Common myeloid progenitor, CD34-positive (primary cell): ENCODE measurements at regions not wholly inside any gene's neighbourhood (a gene's known extent, or its start where the extent isn't known, plus 50 kb on each side); places are given as distances from the start of the nearest gene placed in this dataset.
A peak's percentile ranks its signal among the peaks of the same experiment; 100 is the strongest.

Source experiments
- CTCF ChIA-PET: fragments of 350-600 bp; sonication (Branson Sonifier 250); formaldehyde crosslinking; loops from one replicate; lab custom pipeline; 2021; ENCODE audit warnings: antibody characterized with exemption; lab: Charles Lee
- POLR2A ChIA-PET: fragments of 350-600 bp; sonication (Branson Sonifier 250); formaldehyde crosslinking; loops from one replicate; lab custom pipeline; 2021; ENCODE audit warnings: antibody characterized with exemption; lab: Charles Lee
- DNase-seq, 3 donors: peaks; one replicate each; pipeline versions ENCODE4 v3.0.0 to v3.0.0-alpha.2; 2013
- H3K27ac ChIP-seq, 2 experiments: 1 replicate in 1 of 2; 2 replicates in 1 of 2; pipeline ENCODE4 v1.7.0; 2013; ENCODE audit warnings: inconsistent platforms in 2 of 2, low read length in 2 of 2, mild to moderate bottlenecking in 2 of 2, low read depth in 1 of 2, moderate library complexity in 1 of 2; ENCODE audit not compliant: severe bottlenecking in 2 of 2, insufficient read depth in 1 of 2, poor library complexity in 1 of 2
- H3K27me3 ChIP-seq, 5 experiments: replicated peaks in 2 of 5; 1 replicate in 3 of 5; 2 replicates in 2 of 5; pipeline versions ENCODE4 v1.6.1 to v1.7.0; 2013; ENCODE audit warnings: low read length in 4 of 5, mild to moderate bottlenecking in 2 of 5, moderate library complexity in 2 of 5, inconsistent platforms in 1 of 5; ENCODE audit not compliant: insufficient read depth in 5 of 5, control insufficient read depth in 4 of 5
- H3K36me3 ChIP-seq, 4 experiments: 1 replicate in 2 of 4; 2 replicates in 2 of 4; pipeline versions ENCODE4 v1.6.1 to v1.7.0; 2013; ENCODE audit warnings: low read length in 3 of 4, control low read depth in 1 of 4, mild to moderate bottlenecking in 1 of 4; ENCODE audit not compliant: control insufficient read depth in 4 of 4, insufficient read depth in 4 of 4
- H3K4me1 ChIP-seq, 4 experiments: 1 replicate in 3 of 4; 2 replicates in 1 of 4; pipeline versions ENCODE4 v1.6.1 to v1.7.1; 2013; ENCODE audit warnings: low read length in 3 of 4, mild to moderate bottlenecking in 3 of 4, control low read depth in 1 of 4, inconsistent platforms in 1 of 4, moderate library complexity in 1 of 4; ENCODE audit not compliant: control insufficient read depth in 4 of 4, insufficient read depth in 4 of 4; ENCODE audit errors: control extremely low read depth in 1 of 4
- H3K4me3 ChIP-seq, 7 experiments: 1 replicate in 4 of 7; 2 replicates in 3 of 7; pipeline versions ENCODE4 v1.5.1 to v1.7.0; 2013; ENCODE audit warnings: mild to moderate bottlenecking in 7 of 7, low read length in 6 of 7, moderate library complexity in 6 of 7, inconsistent platforms in 2 of 7, low read depth in 2 of 7, control low read depth in 1 of 7; ENCODE audit not compliant: insufficient read depth in 4 of 7, control insufficient read depth in 1 of 7; ENCODE audit errors: extremely low read depth in 1 of 7
- H3K9me3 ChIP-seq, 5 experiments: 1 replicate in 4 of 5; 2 replicates in 1 of 5; pipeline versions ENCODE4 v1.6.1 to v1.7.1; 2013; ENCODE audit warnings: low read length in 4 of 5, mild to moderate bottlenecking in 2 of 5, inconsistent platforms in 1 of 5, low read depth in 1 of 5, moderate library complexity in 1 of 5; ENCODE audit not compliant: control insufficient read depth in 4 of 5, insufficient read depth in 2 of 5; ENCODE audit errors: control extremely low read depth in 1 of 5
- WGBS: methylation state at CpG from one replicate; pipeline ENCODE4 v1.1.5; 2013; ENCODE audit not compliant: insufficient coverage; 5-methylcytosine and 5-hydroxymethylcytosine counted together

GRCh38 chr14:40417777-40418401 lies 985.7 kb upstream of the FBXO33 start:
- DNase-seq: peak; percentile 2 to 44 (median 14)

GRCh38 chr14:40416565-40416964 lies 984.3 kb upstream of the FBXO33 start:
- no peak for DNase-seq
- Histone ChIP-seq H3K27me3 (peaks cover 0 to 2% (median 0%) of the 10 kb centered on the region in 5 experiments), H3K36me3 (no peaks in the 10 kb centered on the region), H3K9me3 (no peaks in the 10 kb centered on the region), H3K4me3 (no peak overlapping the region), H3K27ac (no peak overlapping the region), H3K4me1 (no peaks in the 10 kb centered on the region)
- WGBS: 100% methylated on average over 1 of the region's 2 CpGs
- CTCF ChIA-PET: interaction anchor here (1.2 kb wide), 1 partner anchor 9 kb away, joined by 4 read pairs; no protein-coding TSS in a partner anchor
- POLR2A ChIA-PET: no interaction called here

More at GRCh38 chr14:40417777-40418401, 985.7 kb upstream of the FBXO33 start:
- CTCF ChIA-PET: interaction anchor here (1.3 kb wide), 1 partner anchor 1183 kb away, joined by 4 read pairs; no protein-coding TSS in a partner anchor
- no peaks in the 10 kb centered on the region for H3K36me3 ChIP-seq
- no peaks in the 10 kb centered on the region for H3K9me3 ChIP-seq
- peak overlapping the region in 2 of 7 experiments; percentile 40 to 60 for H3K4me3 ChIP-seq
- H3K27me3 ChIP-seq: peaks cover 0 to 2% (median 0%) of the 10 kb centered on the region in 5 experiments
- H3K27ac ChIP-seq: no peak overlapping the region
- no peaks in the 10 kb centered on the region for H3K4me1 ChIP-seq
- POLR2A ChIA-PET: no interaction called here
- WGBS: 50% methylated on average over 5 of the region's 6 CpGs

DNA sequence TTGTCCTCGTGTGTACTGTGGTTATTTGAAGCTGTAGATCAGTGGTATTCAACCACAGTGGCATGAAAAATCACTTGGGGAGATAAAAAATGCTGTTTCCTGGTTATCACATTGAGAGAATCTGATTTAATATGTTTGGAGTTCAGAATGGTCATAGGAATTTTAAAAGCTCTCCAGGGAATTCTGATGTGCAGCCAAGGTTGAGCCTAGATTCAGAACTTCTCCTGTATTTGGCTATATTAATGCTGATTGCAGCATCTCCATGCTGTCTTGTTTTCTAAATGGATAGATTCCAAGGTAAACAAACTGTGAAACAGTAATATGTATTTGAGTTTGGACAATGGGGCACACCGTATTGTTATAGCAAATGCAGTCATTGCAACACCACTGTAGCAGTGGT lies 982.2 kb upstream of the FBXO33 start:
- no peak overlapping the region for H3K27ac ChIP-seq
- WGBS: 79% methylated on average over 2 of the region's 2 CpGs
- POLR2A ChIA-PET: no interaction called here
- CTCF ChIA-PET: no interaction called here
- H3K9me3 ChIP-seq: no peaks in the 10 kb centered on the region
- DNase-seq: no peak
- H3K4me1 ChIP-seq: no peaks in the 10 kb centered on the region
- H3K27me3 ChIP-seq: no peaks in the 10 kb centered on the region
- H3K36me3 ChIP-seq: no peaks in the 10 kb centered on the region
- no peak overlapping the region for H3K4me3 ChIP-seq

DNA sequence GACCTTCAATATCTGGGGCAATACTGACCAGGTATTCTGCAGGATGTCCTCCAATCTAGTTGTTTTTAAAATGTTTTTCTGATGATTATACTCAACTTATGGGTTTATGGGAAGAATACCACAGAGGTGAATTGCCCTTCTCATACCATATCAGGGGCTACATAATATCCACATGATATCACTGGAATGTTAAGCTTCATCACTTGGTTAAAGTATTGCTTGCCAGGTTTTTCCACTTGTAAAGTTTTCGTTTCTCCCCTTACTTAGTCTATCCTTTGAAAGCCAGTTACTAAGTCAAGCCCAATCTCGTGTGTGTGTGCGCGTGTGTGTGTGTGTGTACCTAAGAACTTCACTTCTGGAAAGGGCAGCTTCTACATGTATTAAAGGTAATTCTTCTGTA lies 980.9 kb upstream of the FBXO33 start:
- ChIA-PET POLR2A (no interaction called here), CTCF (no interaction called here)
- Histone ChIP-seq H3K4me1 (no peaks in the 10 kb centered on the region), H3K4me3 (no peak overlapping the region), H3K27ac (no peak overlapping the region), H3K36me3 (no peaks in the 10 kb centered on the region), H3K27me3 (no peaks in the 10 kb centered on the region), H3K9me3 (peaks cover 0 to 3% (median 0%) of the 10 kb centered on the region in 5 experiments)
- WGBS: no CpG with 5 or more reads among the region's 4 CpGs
- no peak for DNase-seq

DNA sequence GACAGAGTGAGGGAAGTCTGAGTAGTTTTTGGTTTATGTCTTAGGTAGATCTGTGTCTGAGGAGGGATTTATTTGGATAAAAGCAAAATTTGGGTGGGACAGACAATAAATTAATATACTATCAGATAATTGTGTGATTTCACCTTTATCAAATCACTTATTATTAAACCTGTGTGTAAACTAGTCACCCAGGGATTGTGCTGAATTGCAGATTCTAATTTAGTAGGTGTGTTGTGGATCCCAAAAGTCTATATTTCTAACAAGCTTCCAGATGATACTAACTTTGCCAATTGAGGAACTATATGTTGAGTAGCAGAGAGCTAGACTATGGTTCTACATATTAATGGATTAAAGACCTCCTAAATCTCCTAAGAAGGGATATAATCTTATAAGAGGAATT lies 978.5 kb upstream of the FBXO33 start:
- Histone ChIP-seq H3K36me3 (no peaks in the 10 kb centered on the region), H3K9me3 (peaks cover 0 to 7% (median 0%) of the 10 kb centered on the region in 5 experiments), H3K27ac (no peak overlapping the region), H3K4me3 (no peak overlapping the region), H3K4me1 (no peaks in the 10 kb centered on the region), H3K27me3 (no peaks in the 10 kb centered on the region)
- DNase-seq: no peak
- ChIA-PET POLR2A (no interaction called here), CTCF (no interaction called here)

- ChIA-PET CTCF (no interaction called here), POLR2A (no interaction called here)
- DNase-seq: no peak
- Histone ChIP-seq H3K36me3 (no peaks in the 10 kb centered on the region), H3K4me3 (no peak overlapping the region), H3K27ac (no peak overlapping the region), H3K27me3 (no peaks in the 10 kb centered on the region), H3K9me3 (peaks cover 0 to 2% (median 0%) of the 10 kb centered on the region in 5 experiments), H3K4me1 (no peaks in the 10 kb centered on the region)
Measured at GRCh38 chr14:40402957-40403356, 970.7 kb upstream of the FBXO33 start.

GRCh38 chr14:40398981-40399380 lies 966.7 kb upstream of the FBXO33 start:
- Histone ChIP-seq H3K4me3 (no peak overlapping the region), H3K27me3 (no peaks in the 10 kb centered on the region), H3K4me1 (no peaks in the 10 kb centered on the region), H3K9me3 (no peaks in the 10 kb centered on the region), H3K36me3 (no peaks in the 10 kb centered on the region), H3K27ac (no peak overlapping the region)
- DNase-seq: no peak
- ChIA-PET POLR2A (no interaction called here), CTCF (no interaction called here)
- no CpG with 5 or more reads among the region's 2 CpGs for WGBS
